Ectodermal cell (in vitro differentiated cells): ENCODE measurements at regions not wholly inside any gene's neighbourhood (a gene's known extent, or its start where the extent isn't known, plus 50 kb on each side); places are given as distances from the start of the nearest gene placed in this dataset.

Experiments
- H3K27ac ChIP-seq: 2 replicates; pipeline ENCODE4 v1.7.0; 2013; ENCODE audit warnings: mild to moderate bottlenecking, low read depth, low read length; ENCODE audit not compliant: insufficient read depth, poor library complexity, severe bottlenecking
- H3K27me3 ChIP-seq: 2 replicates; pipeline ENCODE4 v1.7.0; 2013; ENCODE audit warnings: mild to moderate bottlenecking, low read length; ENCODE audit not compliant: insufficient read depth, control insufficient read depth, poor library complexity, severe bottlenecking
- H3K36me3 ChIP-seq: one replicate; pipeline ENCODE4 v1.7.0; 2013; ENCODE audit warnings: low read length; ENCODE audit not compliant: control insufficient read depth, insufficient read depth
- H3K4me1 ChIP-seq: one replicate; pipeline ENCODE4 v1.7.0; 2013; ENCODE audit warnings: low read length; ENCODE audit not compliant: control insufficient read depth, insufficient read depth
- H3K4me3 ChIP-seq: 2 replicates; pipeline ENCODE4 v1.7.0; 2013; ENCODE audit warnings: low read depth, low read length, control low read depth; ENCODE audit not compliant: insufficient read depth
- H3K9me3 ChIP-seq: 2 replicates; pipeline ENCODE4 v1.7.0; 2013; ENCODE audit warnings: mild to moderate bottlenecking, low read length, moderate library complexity; ENCODE audit not compliant: control insufficient read depth
- WGBS, 2 experiments: methylation state at CpG; one replicate each; pipeline ENCODE4 v1.1.7; 2013; ENCODE audit warnings: missing lambda C conversion rate in 2 of 2; 5-methylcytosine and 5-hydroxymethylcytosine counted together

DNA sequence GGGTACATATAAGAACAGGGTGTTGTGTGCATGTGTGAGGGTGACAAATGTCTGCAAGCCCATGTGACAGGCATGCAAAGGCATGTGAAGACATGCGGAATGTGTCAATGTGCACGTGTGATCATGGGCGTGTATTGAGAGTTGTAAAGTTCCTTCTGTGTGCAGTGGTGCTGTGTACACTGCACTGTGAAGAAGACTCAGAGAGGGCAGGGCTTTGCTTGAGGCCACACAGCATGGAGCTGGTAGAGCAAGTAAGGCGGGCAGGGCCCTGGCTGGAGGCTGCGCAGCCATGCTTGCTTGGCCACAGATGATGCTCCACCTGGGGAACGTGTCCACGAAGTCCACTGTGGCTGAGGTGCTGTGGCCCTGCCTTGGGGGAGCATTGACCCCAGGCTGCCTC lies 66.8 kb downstream of the PTPRS start:
- H3K4me1 ChIP-seq: no peaks in the 10 kb centered on the region
- no peak overlapping the region for H3K4me3 ChIP-seq
- peaks cover 28% of the 10 kb centered on the region for H3K36me3 ChIP-seq
- H3K27me3 ChIP-seq: no peaks in the 10 kb centered on the region
- no peaks in the 10 kb centered on the region for H3K9me3 ChIP-seq
- WGBS, 2 experiments: 96 to 98% methylated on average over 7 of the region's 7 CpGs
- no peak overlapping the region for H3K27ac ChIP-seq

DNA sequence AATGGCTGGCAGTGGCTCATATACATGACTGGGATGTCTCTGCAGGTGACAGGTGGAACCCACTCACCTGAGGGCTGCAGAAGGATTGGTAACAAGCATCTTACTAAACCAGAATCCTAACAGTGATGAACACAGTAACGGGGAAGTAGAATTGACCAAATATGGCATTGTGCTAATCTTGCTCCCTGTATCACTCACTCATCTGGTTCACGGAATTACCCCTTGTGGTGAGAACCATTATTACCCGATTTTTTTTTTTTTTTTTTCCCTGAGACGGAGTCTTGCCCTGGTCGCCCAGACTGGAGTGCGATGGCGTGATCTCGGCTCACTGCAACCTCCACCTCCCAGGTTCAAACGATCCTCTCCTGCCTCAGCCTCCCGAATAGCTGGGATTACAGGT lies 69.5 kb downstream of the PTPRS start:
- Histone ChIP-seq H3K9me3 (no peaks in the 10 kb centered on the region), H3K4me3 (no peak overlapping the region), H3K27me3 (no peaks in the 10 kb centered on the region), H3K27ac (no peak overlapping the region), H3K36me3 (peaks cover 28% of the 10 kb centered on the region), H3K4me1 (no peaks in the 10 kb centered on the region)
- 84 to 91% methylated on average over 10 of the region's 10 CpGs for WGBS, 2 experiments

GRCh38 chr19:5269926-5270325 lies 70.7 kb downstream of the PTPRS start:
- no peak overlapping the region for H3K4me3 ChIP-seq
- 88 to 94% methylated on average over 9 of the region's 9 CpGs for WGBS, 2 experiments
- no peaks in the 10 kb centered on the region for H3K9me3 ChIP-seq
- H3K4me1 ChIP-seq: no peaks in the 10 kb centered on the region
- H3K27ac ChIP-seq: no peak overlapping the region
- no peaks in the 10 kb centered on the region for H3K27me3 ChIP-seq
- peaks cover 28% of the 10 kb centered on the region for H3K36me3 ChIP-seq

- WGBS, 2 experiments: 95 to 96% methylated on average over 17 of the region's 17 CpGs
- Histone ChIP-seq H3K36me3 (peaks cover 31% of the 10 kb centered on the region), H3K4me3 (no peak overlapping the region), H3K9me3 (no peaks in the 10 kb centered on the region), H3K27ac (no peak overlapping the region), H3K27me3 (no peaks in the 10 kb centered on the region), H3K4me1 (no peaks in the 10 kb centered on the region)
Observed at GRCh38 chr19:5269279-5269678, 71.3 kb downstream of the PTPRS start.

- 96% methylated on average over 13 of the region's 13 CpGs for WGBS, 2 experiments
Observed at GRCh38 chr19:5268801-5269200, 71.8 kb downstream of the PTPRS start.

GRCh38 chr19:5265260-5265659 lies 75.4 kb downstream of the PTPRS start:
- 84 to 85% methylated on average over 9 of the region's 9 CpGs for whole genome bisulfite sequencing, 2 experiments
- no peak overlapping the region for H3K4me3 ChIP-seq
- H3K4me1 ChIP-seq: no peaks in the 10 kb centered on the region
- H3K27ac ChIP-seq: no peak overlapping the region
- H3K9me3 ChIP-seq: no peaks in the 10 kb centered on the region
- H3K27me3 ChIP-seq: no peaks in the 10 kb centered on the region
- H3K36me3 ChIP-seq: peaks cover 39% of the 10 kb centered on the region

More at GRCh38 chr19:5268801-5269200, 71.8 kb downstream of the PTPRS start:
- no peak overlapping the region for H3K4me3 ChIP-seq
- H3K4me1 ChIP-seq: no peaks in the 10 kb centered on the region
- peaks cover 31% of the 10 kb centered on the region for H3K36me3 ChIP-seq
- no peaks in the 10 kb centered on the region for H3K27me3 ChIP-seq
- H3K9me3 ChIP-seq: no peaks in the 10 kb centered on the region
- H3K27ac ChIP-seq: no peak overlapping the region

GRCh38 chr19:5264453-5264852 lies 76.2 kb downstream of the PTPRS start:
- Histone ChIP-seq H3K4me1 (no peaks in the 10 kb centered on the region), H3K27ac (no peak overlapping the region), H3K4me3 (no peak overlapping the region), H3K9me3 (no peaks in the 10 kb centered on the region), H3K27me3 (no peaks in the 10 kb centered on the region), H3K36me3 (peaks cover 39% of the 10 kb centered on the region)
- 94% methylated on average over 7 of the region's 7 CpGs for WGBS, 2 experiments

- WGBS, 2 experiments: 92% methylated on average over 23 of the region's 23 CpGs
- Histone ChIP-seq H3K4me3 (no peak overlapping the region), H3K9me3 (no peaks in the 10 kb centered on the region), H3K27me3 (no peaks in the 10 kb centered on the region), H3K36me3 (peaks cover 42% of the 10 kb centered on the region), H3K4me1 (no peaks in the 10 kb centered on the region), H3K27ac (no peak overlapping the region)
Observed at GRCh38 chr19:5263615-5264014, 77.0 kb downstream of the PTPRS start.

DNA sequence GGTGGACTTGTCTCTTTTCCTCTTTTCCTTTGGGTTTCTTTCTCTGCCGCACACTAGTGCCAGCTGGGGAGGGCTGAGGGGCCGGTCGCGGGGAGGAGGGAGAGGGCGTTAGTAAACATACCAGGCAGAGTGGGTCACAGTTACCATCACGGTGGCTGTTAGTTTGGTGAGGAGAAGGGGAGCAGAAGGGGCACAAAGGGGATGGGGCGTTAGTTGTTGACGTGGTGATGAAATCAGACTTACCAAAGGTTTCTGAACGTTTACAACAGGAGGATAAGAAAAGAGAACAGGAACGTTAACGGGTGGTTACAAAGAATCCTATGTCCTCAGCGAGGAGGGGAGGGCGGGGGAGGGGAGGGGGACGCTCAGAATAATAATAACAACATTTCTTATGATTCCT lies 77.9 kb downstream of the PTPRS start:
- Histone ChIP-seq H3K27me3 (no peaks in the 10 kb centered on the region), H3K4me3 (no peak overlapping the region), H3K36me3 (peaks cover 50% of the 10 kb centered on the region), H3K9me3 (no peaks in the 10 kb centered on the region), H3K4me1 (no peaks in the 10 kb centered on the region), H3K27ac (no peak overlapping the region)
- WGBS, 2 experiments: 94 to 95% methylated on average over 13 to 14 of the region's 14 CpGs

DNA sequence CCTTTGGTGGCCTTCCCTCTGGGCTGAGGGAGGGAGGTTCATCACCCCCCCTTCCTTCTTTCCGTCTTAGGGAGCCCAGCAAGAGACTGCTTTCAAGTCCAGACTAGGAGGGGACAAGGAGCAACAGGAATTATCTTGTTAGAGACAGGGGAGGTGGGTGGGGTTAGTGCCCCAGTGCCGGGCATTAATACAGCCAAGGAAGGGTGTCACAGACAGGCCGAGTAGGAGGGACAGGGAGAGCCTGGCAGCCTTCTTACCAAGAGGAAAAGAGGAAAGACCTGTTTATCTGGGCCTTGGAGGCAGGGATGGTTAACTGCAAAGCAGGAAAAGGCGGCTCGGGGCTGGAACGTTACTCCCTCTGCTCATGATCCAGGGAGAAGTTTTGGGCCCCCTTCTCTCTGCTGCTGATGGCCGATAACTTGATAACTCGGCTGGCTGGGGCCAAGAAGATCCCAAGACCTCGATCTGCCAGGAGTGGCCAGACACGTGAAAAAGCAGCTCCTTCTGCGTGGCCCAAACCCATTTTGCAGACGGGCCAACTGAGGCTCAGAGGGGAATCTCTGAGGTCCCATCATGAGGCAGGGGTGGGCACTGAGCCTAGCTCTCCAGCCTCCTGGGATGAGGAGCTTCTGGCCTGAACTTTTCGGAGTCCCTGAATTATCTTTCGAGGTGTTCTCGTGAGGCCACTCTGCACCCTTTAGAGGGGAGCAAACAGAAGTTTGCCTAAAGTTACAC lies 79.3 kb downstream of the PTPRS start:
- Histone ChIP-seq H3K27ac (no peak overlapping the region), H3K36me3 (peaks cover 64% of the 10 kb centered on the region), H3K4me1 (no peaks in the 10 kb centered on the region), H3K4me3 (no peak overlapping the region), H3K9me3 (no peaks in the 10 kb centered on the region), H3K27me3 (no peaks in the 10 kb centered on the region)
- 95 to 96% methylated on average over 14 of the region's 15 CpGs for WGBS, 2 experiments
